Kidney (tissue), 13 donors: ENCODE measurements at regions not wholly inside any gene's neighbourhood (a gene's known extent, or its start where the extent isn't known, plus 50 kb on each side); places are given as distances from the start of the nearest gene placed in this dataset.

Experiments used
- DNase-seq, 5 donors: peaks; one replicate each; pipeline ENCODE4 v3.0.0-alpha.2; 2013 to 2020
- FAIRE-seq: peaks from 2 replicates; lab custom pipeline; 2012; peaks lifted over from hg19 to GRCh38; lab: Jason Lieb, UNC
- H3K27ac ChIP-seq, 2 donors: one replicate each; pipeline ENCODE4 v1.7.0; 2013; ENCODE audit warnings: low read depth in 2 of 2, low read length in 2 of 2, inconsistent platforms in 1 of 2
- H3K27me3 ChIP-seq: one replicate; pipeline ENCODE4 v1.7.1; 2013; ENCODE audit warnings: low read length, inconsistent platforms; ENCODE audit not compliant: control insufficient read depth, insufficient read depth
- H3K36me3 ChIP-seq, 3 donors: one replicate each; pipeline versions ENCODE4 v1.7.0 to v1.7.1; 2013; ENCODE audit warnings: low read length in 3 of 3, control low read depth in 1 of 3, inconsistent platforms in 1 of 3; ENCODE audit not compliant: insufficient read depth in 3 of 3, control insufficient read depth in 2 of 3
- H3K4me1 ChIP-seq, 3 donors: one replicate each; pipeline versions ENCODE4 v1.7.0 to v1.7.1; 2013; ENCODE audit warnings: low read length in 3 of 3, inconsistent platforms in 1 of 3, low read depth in 1 of 3; ENCODE audit not compliant: control insufficient read depth in 2 of 3, insufficient read depth in 2 of 3
- H3K4me3 ChIP-seq, 3 donors: one replicate each; pipeline versions ENCODE4 v1.7.0 to v1.8.1; 2013; ENCODE audit warnings: low read length in 3 of 3, control low read depth in 1 of 3, inconsistent platforms in 1 of 3
- H3K9ac ChIP-seq, 3 donors: one replicate each; pipeline versions ENCODE4 v1.7.0 to v1.7.1; 2013; ENCODE audit warnings: low read length in 3 of 3, control low read depth in 1 of 3, inconsistent platforms in 1 of 3
- H3K9me3 ChIP-seq, 3 donors: one replicate each; pipeline versions ENCODE4 v1.7.0 to v1.7.1; 2013; ENCODE audit warnings: low read length in 3 of 3, control low read depth in 1 of 3, inconsistent platforms in 1 of 3; ENCODE audit not compliant: control insufficient read depth in 2 of 3, insufficient read depth in 1 of 3
- CTCF ChIP-seq: IDR thresholded peaks from 3 replicates; pipeline ENCODE4 v1.5.1; 2012; ENCODE audit warnings: mild to moderate bottlenecking, moderate library complexity, borderline replicate concordance; ENCODE audit not compliant: insufficient read depth; ENCODE audit errors: extremely low read depth
- intact Hi-C: fragments of 100-400 bp; cut with DNase I; formaldehyde crosslinking; loops from one replicate; pipeline ENCODE4 v1.11.1; 2022
- donor health status: control.
- donor health status: control.
- donor health status: control.
- donor health status: control.
- donor health status: control.
- donor health status: DM: yes; HTN: yes; CAD: no.
- donor health status: Normal renal cell carcinoma (clear cell type).

GRCh38 chr12:25875661-25876060 lies 82.8 kb upstream of the RASSF8 start:
- Histone ChIP-seq H3K36me3 (no peaks in the 10 kb centered on the region), H3K27ac (no peak overlapping the region), H3K9me3 (no peaks in the 10 kb centered on the region), H3K4me1 (no peaks in the 10 kb centered on the region), H3K9ac (no peak overlapping the region), H3K4me3 (no peak overlapping the region), H3K27me3 (no peaks in the 10 kb centered on the region)
- FAIRE-seq (no peak), DNase-seq (no peak)
- no peak for TF ChIP-seq CTCF
- intact Hi-C loops: no loop called here

GRCh38 chr12:25876383-25877045 lies 82.0 kb upstream of the RASSF8 start:
- intact Hi-C loops: no loop called here
- Histone ChIP-seq H3K4me3 (no peak overlapping the region), H3K27ac (no peak overlapping the region), H3K36me3 (no peaks in the 10 kb centered on the region), H3K27me3 (no peaks in the 10 kb centered on the region), H3K4me1 (no peaks in the 10 kb centered on the region), H3K9ac (no peak overlapping the region), H3K9me3 (no peaks in the 10 kb centered on the region)
- TF ChIP-seq CTCF: no peak
- DNase-seq: no peak
- no peak for FAIRE-seq

GRCh38 chr12:25877446-25877845 lies 81.0 kb upstream of the RASSF8 start:
- Histone ChIP-seq H3K36me3 (no peaks in the 10 kb centered on the region), H3K27ac (no peak overlapping the region), H3K27me3 (no peaks in the 10 kb centered on the region), H3K4me1 (no peaks in the 10 kb centered on the region), H3K9ac (no peak overlapping the region), H3K9me3 (no peaks in the 10 kb centered on the region), H3K4me3 (no peak overlapping the region)
- no peak for FAIRE-seq
- DNase-seq: no peak
- no peak for TF ChIP-seq CTCF
- intact Hi-C loops: no loop called here

- Histone ChIP-seq H3K9me3 (no peaks in the 10 kb centered on the region), H3K27ac (no peak overlapping the region), H3K36me3 (no peaks in the 10 kb centered on the region), H3K9ac (no peak overlapping the region), H3K4me3 (no peak overlapping the region), H3K27me3 (no peaks in the 10 kb centered on the region), H3K4me1 (no peaks in the 10 kb centered on the region)
- intact Hi-C loops: no loop called here
- no peak for FAIRE-seq
- TF ChIP-seq CTCF: no peak
- no peak for DNase-seq
Measured at GRCh38 chr12:25882266-25882665, 76.2 kb upstream of the RASSF8 start.
